Stimulated activated CD4-positive, alpha-beta T cell treated with anti-CD3 and anti-CD28 coated beads, TNF-alpha, amount 100 ng/mL, for 48 hours (primary cell): ENCODE measurements at regions not wholly inside any gene's neighbourhood (a gene's known extent, or its start where the extent isn't known, plus 50 kb on each side); places are given as distances from the start of the nearest gene placed in this dataset.

Experiments used
- DNase-seq, 3 donors: peaks; one replicate each; pipeline ENCODE4 v3.0.0-alpha.2; 2020; ENCODE audit warnings: low read depth in 3 of 3

DNA sequence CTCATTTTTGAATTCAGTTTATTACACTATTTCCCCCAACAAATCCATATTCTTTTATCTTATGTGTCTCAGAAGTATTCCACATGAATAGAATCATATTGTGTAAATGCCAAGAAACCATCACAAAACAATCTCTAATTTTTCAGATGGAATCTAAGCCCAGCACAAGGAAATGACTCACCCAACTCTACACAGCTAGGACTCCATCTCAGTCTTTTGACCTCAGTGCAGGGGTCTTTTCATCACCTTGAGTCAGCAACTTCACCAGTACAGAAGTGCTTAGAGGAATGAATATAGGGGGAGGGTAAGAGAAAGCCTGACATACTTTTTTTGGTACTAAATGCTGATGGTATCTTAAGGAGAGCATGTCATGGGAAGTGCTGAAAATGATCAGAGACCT lies 169.3 kb upstream of the LRRN1 start:
- no peak for DNase-seq

DNA sequence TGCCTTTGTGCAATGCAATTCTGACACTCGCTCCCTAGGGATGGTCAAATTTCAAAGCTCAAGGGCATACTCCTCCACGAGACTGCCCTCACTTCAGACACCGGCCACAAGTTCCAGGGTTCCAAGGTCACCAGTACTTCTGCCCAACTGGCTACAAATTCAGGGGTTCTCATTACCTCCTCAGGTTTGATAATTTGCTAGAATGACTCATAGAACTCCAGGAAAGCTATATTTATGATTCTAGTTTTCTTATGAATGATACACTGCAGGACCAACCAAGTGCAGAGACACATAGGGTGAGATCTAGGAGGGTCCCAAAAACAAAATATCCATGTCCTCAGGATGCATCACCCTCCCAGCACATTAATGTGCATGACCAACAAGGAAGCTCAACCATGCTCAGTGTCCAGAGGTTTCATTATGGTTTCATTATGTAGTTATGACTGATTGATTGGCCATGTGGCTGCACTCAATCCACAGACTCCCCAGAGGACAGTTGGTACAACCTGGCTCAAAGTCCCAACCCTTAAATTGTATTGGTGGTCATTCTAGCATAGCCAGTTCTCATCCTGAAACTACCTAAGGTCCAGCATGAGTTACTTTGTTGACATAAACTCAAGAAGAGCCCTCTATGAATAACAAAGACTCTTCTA lies 170.4 kb upstream of the LRRN1 start:
- no peak for DNase-seq

DNA sequence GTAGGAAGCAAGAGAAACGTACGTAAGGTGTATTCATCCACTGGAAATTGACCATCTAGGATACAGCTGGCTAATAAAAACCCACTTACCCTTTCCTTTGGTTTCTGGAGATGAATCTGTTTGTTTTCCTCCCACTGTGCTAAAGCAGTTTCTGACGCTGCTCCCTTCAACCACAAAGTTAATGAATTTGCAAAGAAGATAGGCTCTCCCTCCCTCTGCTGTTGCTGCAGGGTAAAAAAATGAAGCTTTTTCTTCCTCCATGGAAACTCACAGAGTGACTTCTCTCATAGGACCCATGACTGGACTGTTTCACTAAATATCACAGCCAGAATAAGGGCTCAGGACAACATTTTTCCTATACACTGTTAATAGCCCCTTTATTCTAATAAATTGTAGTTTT lies 172.1 kb upstream of the LRRN1 start:
- no peak for DNase-seq

DNA sequence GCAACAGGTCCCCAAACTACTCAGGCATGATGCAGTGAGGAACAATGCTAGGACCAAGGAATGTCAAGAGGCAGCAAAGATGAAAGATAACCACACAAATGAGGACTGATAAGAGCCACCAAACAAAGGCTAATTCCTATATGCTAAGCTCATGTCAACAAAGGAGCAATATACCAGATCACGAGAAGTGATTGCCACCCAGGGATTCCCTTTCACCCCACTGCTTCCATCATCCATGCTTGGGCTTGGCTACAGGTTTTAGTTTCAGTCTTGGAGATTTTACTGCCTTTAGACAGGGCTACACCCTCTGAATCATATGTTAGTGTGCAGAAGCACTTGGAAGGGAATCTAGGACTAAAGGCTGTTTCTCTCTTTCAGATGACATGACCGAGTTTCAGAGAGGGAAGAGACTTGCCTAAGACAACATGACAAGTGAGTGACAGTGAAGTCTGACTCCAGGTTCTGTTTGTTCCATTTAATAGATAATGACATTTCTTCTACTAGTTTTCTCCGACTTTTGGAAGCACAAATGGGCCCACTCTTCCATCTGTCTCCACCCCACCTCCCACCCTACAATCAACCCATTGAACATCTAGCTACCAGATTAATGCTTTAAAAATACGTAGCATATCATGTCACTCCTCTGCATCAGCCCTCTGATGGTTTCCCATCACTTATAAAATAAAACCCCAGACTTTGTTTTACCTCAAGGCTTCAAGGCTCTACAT lies 173.5 kb upstream of the LRRN1 start:
- no peak for DNase-seq

DNA sequence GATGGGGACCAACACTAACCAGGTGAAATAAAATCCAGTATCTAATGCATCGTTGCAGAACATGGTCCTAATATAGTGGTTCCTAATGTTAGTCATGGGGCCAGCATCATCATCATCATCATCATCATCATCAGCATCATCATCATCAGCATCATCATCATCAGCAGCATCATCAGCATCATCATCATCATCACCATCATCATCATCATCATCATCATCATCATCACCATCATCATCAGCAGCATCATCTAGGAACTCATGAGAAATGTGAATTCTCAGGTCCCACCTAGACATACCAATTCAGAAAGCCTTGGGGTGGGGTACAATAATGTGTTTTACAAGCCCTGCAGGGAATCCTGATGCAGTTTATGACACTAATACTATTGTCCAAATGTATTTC lies 179.4 kb upstream of the LRRN1 start:
- no peak for DNase-seq

GRCh38 chr3:3618623-3619022 lies 180.6 kb upstream of the LRRN1 start:
- DNase-seq = no peak

GRCh38 chr3:3615533-3615932 lies 183.7 kb upstream of the LRRN1 start:
- DNase-seq = no peak

DNA sequence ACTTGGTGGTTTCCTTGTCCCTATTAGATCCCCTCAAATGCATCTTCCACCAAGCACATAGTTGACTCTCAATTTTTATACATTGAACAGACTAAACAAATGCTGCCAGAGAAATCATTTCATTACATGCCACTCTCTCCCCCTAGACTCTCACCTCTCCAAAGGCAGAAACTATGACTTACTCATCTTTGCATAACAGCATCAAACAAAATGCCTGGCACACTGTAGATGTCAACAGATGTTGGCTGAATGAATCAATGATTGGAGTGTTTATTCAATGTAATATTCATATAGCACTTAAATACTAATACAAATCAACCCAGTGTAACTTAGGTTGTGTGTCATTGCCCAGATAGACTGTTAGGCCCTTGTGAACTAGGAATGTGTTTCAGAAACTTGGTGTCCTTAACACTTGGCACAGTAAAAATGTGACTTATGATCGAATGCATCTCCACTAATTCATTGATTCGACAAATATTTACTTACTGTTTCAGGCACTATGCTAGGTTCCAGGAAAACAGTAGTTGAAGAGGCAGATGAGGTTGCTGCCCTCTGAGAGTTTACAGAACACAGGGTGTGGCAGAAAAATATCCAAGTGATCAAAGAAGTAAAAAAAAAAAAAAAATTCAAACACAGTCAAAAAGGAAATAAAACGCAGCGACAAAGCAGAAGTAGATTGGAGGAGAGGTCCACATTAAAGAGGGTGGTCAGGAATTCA lies 188.5 kb upstream of the LRRN1 start:
- DNase-seq = no peak

- no peak for DNase-seq
These were observed 192.9 kb upstream of the LRRN1 start for GRCh38 chr3:3606321-3606720.

- no peak for DNase-seq
These were observed 194.0 kb upstream of the LRRN1 start for GRCh38 chr3:3605226-3605625.

- no peak for DNase-seq
These were observed 195.9 kb upstream of the LRRN1 start for GRCh38 chr3:3603351-3603750.

GRCh38 chr3:3600665-3601340 lies 198.4 kb upstream of the LRRN1 start:
- no peak for DNase-seq

DNA sequence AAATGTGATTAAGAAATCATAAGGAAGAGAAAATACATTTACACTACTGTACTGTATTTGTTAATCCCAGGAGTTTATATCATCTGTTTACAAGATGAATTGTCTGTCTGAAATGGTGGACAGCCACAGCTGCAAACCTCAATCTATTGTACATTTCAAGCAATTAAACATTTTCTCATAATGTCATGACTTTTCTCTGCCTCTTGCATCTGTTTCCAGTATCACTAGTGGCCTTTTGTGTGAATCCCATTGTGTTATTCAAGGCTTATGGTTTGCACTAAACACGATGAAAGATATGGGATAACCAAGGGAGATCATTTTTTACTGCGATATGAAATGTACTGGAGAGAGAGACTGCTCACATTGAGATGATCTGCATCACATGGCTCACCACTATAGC lies 200.2 kb upstream of the LRRN1 start:
- DNase-seq = no peak

GRCh38 chr3:3594986-3595385 lies 204.2 kb upstream of the LRRN1 start:
- DNase-seq = no peak

DNA sequence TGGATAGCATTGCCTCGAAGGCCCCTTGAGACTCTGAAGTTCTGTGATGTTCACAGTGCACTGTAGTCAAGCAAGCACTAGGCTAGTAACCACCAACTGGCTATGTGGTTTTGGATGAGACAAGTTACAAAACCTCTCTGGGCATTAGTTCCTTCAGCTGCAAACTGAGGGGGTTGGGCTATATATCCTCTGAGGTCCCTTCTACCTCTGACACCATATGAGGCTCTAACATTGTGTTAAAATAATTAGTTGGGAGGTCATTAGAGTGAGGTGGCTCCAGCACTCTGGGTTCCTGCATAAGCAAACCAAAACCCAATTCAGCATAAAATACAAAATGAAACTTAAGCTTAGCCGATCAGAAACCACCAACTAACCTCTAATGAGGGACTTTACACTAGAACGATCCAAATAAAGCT lies 209.5 kb upstream of the LRRN1 start:
- DNase-seq = no peak

- DNase-seq = no peak
These were observed 211.6 kb upstream of the LRRN1 start for GRCh38 chr3:3587647-3587972.

DNA sequence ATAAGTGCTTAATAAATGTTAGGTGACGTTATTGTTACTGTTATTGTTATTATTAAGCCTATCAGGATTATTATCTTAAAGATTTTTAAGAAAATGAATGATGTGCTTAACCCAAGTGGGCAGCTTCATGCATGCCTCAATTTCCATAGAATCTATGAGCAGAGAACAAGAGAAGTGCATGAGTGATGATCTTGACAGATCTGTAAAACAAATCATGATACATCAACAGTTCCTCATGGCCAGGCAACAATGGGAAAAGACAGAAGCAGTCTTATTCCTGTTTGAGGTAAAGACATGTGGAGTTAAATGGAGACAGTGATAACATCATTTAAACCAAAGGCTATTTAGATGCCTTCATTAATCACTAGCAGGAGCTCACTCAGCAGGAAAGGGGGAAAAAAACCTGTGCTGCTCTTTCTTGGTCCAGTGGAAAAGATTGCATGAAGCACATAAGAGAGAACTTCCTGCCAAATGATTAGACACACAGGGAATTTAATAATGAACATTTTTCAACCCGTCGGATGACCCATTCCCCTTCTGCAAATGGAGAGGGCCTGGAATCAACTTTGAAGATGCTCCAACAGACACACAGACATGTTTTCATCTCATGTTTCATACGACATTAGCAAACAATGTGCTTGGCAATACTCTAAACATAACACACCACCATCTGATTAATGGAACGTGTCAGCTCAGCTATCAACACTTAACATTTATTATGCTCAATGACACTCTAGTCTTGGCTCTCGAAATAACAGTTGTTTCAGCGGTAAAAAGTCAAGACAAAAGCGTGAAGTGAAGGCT lies 212.2 kb upstream of the LRRN1 start:
- no peak for DNase-seq

DNA sequence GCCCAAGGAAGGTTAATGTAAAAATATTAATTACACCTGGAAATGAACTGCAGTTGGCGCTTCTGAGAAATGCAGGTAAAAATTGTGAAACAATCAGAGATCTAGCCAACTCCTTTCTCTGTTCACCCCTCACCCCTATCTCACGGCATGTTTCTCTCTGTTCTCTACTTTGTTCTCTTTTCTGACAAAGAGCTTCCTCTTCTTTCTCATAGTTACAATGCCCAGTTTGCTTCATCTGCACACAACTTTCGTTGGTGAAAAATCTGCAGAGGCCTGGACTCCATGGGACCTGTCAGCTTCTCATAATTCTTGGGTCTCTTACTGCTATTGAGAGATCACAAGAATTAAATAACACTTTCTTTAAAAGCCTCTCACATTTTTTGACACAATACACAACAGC lies 212.9 kb upstream of the LRRN1 start:
- no peak for DNase-seq

GRCh38 chr3:3579658-3580057 lies 219.6 kb upstream of the LRRN1 start:
- DNase-seq = no peak

DNA sequence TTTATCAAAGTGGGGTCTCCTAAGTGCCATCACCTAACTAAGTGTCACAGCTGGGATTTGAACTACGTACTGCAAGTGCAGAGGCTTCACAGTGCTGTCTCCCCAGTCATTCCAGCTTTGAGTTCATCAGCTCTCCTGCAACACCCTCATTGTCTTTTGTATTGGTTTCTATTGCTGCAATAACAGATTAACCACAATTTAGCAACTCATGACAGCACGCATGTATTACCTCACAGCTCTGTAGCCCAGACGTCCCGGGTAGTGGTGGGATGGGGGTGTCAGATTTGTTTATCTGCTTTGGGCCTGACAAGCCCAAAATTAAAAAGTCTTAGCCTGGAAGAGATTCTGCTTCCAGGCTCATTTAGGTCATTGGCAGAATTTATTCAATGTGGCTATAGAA lies 220.5 kb upstream of the LRRN1 start:
- no peak for DNase-seq

DNA sequence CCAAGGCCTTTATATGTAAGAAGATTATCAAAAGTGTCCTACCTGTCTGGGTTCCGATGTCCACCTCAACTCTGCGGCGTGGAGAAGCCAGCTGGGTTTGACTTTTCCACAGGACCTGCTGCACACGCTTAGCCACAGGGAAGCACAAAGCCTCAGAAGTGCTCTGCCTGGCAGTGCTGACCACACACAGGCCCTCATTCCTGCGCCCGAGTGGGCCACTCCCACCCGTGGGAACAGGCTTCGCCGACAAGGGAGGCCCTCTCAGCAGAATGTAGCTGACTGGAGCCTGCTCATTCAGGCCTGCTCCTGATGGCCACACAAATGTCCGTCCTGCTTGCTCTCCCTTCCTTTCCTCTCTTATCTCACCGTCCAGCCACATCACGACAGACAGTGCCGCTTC lies 221.4 kb upstream of the LRRN1 start:
- DNase-seq = no peak

DNA sequence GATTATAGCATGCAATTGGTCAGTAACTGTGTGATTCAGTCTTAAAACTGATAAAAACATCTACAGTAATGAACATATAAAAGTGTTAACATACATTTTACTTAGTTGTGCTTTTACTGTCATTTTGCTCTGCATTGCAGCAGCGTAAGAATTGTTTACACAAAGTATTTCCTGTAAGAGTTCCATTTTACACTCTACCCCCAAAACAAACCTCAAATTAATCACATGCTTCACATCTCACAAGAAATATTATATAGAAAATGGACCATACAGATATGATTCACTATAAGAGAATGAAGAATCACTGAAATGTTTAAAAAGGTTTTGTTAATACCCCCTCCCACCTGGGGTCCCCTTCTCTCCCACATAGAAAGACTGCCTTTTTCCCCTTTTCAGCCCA lies 225.9 kb upstream of the LRRN1 start:
- DNase-seq = no peak
